ENCODE measurements at regions not wholly inside any gene's neighbourhood (a gene's known extent, or its start where the extent isn't known, plus 50 kb on each side); places are given as distances from the start of the nearest gene placed in this dataset.

- POLR2A ChIA-PET: no interaction called here
Observed at GRCh38 chr4:164326056-164326455, 427.9 kb upstream of the SMIM31 start.

More at GRCh38 chr4:164326056-164326455, 427.9 kb upstream of the SMIM31 start:
- Mint-ChIP-seq H3K27me3 (ENCODE audit: low read depth) (no peaks in the 10 kb centered on the region), H3K4me1 (peaks cover 18% of the 10 kb centered on the region), H3K4me3 (no peak overlapping the region), H3K9me3 (no peaks in the 10 kb centered on the region), H3K27ac (no peak overlapping the region), H3K36me3 (no peaks in the 10 kb centered on the region)
- DNase-seq (ENCODE audit: low spot score) (no peak), ATAC-seq (no peak)
- CTCF ChIA-PET: no interaction called here
- TF ChIP-seq, protein P1, sequence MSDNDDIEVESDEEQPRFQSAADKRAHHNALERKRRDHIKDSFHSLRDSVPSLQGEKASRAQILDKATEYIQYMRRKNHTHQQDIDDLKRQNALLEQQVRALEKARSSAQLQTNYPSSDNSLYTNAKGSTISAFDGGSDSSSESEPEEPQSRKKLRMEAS (CRISPR knock-in tag; IDR thresholded peaks at IDR 0.05): no peak
- no peak for TF ChIP-seq ZNF425 (CRISPR knock-in tag; conservative IDR thresholded peaks at IDR 0.05)
- TF ChIP-seq PRRX2 (CRISPR knock-in tag; IDR thresholded peaks at IDR 0.05): no peak
- TF ChIP-seq KAT7 (CRISPR knock-in tag; IDR thresholded peaks at IDR 0.05; ENCODE audit: borderline replicate concordance): no peak
- TF ChIP-seq IRF2 (CRISPR knock-in tag; IDR thresholded peaks at IDR 0.05; ENCODE audit: borderline replicate concordance, low read depth): no peak
- no peak for TF ChIP-seq CREM (CRISPR knock-in tag; IDR thresholded peaks at IDR 0.05)
- TF ChIP-seq ZSCAN18 (CRISPR knock-in tag; IDR thresholded peaks at IDR 0.05): no peak
- TF ChIP-seq, protein P2, sequence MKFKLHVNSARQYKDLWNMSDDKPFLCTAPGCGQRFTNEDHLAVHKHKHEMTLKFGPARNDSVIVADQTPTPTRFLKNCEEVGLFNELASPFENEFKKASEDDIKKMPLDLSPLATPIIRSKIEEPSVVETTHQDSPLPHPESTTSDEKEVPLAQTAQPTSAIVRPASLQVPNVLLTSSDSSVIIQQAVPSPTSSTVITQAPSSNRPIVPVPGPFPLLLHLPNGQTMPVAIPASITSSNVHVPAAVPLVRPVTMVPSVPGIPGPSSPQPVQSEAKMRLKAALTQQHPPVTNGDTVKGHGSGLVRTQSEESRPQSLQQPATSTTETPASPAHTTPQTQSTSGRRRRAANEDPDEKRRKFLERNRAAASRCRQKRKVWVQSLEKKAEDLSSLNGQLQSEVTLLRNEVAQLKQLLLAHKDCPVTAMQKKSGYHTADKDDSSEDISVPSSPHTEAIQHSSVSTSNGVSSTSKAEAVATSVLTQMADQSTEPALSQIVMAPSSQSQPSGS (CRISPR knock-in tag; IDR thresholded peaks at IDR 0.05; ENCODE audit: borderline replicate concordance, low read depth): no peak
- no peak for TF ChIP-seq TCF7 (CRISPR knock-in tag; IDR thresholded peaks at IDR 0.05; ENCODE audit: low read depth)
- TF ChIP-seq ZBTB21 (CRISPR knock-in tag; IDR thresholded peaks at IDR 0.05; ENCODE audit: borderline replicate concordance): no peak
- no peak for TF ChIP-seq FOXP4 (CRISPR knock-in tag; IDR thresholded peaks at IDR 0.05)
- TF ChIP-seq, protein P3, sequence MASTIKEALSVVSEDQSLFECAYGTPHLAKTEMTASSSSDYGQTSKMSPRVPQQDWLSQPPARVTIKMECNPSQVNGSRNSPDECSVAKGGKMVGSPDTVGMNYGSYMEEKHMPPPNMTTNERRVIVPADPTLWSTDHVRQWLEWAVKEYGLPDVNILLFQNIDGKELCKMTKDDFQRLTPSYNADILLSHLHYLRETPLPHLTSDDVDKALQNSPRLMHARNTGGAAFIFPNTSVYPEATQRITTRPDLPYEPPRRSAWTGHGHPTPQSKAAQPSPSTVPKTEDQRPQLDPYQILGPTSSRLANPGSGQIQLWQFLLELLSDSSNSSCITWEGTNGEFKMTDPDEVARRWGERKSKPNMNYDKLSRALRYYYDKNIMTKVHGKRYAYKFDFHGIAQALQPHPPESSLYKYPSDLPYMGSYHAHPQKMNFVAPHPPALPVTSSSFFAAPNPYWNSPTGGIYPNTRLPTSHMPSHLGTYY (CRISPR knock-in tag; IDR thresholded peaks at IDR 0.05): no peak
- TF ChIP-seq ZNF423 (CRISPR knock-in tag; IDR thresholded peaks at IDR 0.05): no peak
- no peak for TF ChIP-seq ZBTB43 (CRISPR knock-in tag; IDR thresholded peaks at IDR 0.05)

All from WTC11 (cell line).